ENCODE measurements at regions not wholly inside any gene's neighbourhood (a gene's known extent, or its start where the extent isn't known, plus 50 kb on each side); places are given as distances from the start of the nearest gene placed in this dataset.
A peak's percentile ranks its signal among the peaks of the same experiment; 100 is the strongest.

DNA sequence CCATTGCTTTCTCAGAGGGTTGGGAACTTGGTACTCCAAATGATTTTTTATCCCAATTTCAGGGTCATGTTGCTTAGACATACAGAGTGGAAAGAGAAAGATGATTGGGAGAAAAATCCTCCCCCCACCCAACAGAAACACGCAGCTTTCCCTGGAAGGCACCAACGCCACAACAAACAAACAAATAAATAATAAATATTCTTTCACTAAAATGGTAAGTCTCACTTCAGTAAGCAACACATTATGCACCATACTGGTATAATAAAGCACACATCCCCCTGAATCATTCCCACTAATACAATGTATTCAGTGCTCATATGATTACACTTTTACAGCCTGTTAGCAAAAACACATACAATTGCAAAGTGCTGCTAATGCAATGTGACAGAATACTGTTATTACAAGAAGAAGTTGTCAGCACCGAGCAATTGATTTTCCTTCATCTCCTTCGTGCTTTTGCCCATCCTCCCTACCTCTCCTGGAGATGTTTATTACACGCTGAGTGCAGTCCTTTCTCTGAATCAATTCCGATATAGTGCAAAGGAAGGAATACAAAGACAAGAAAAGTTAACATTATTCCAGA, 359.9 kb downstream of the TXNL1 start:
- DNase-seq (ENCODE audit: low read depth) = no peak

DNA sequence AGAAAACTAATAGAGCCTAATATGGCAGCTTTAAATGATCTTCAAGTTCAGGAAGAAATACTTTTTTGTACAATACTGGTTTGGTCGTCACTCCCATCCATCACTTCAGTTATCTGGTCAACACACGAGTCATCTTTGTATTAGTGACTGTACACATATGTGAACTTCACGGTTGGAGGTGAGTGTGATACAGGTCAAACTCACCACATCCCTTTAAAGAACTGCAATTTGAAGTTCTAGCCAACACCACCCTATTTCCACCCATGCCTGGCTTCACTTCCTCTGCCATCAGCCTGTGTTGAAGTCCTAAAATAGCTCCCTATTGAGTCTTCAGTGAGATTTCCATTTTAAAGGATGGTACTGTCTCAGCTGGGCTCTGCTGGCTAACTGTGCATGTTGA, 361.9 kb downstream of the TXNL1 start:
- no peak for DNase-seq (ENCODE audit: low read depth)

DNA sequence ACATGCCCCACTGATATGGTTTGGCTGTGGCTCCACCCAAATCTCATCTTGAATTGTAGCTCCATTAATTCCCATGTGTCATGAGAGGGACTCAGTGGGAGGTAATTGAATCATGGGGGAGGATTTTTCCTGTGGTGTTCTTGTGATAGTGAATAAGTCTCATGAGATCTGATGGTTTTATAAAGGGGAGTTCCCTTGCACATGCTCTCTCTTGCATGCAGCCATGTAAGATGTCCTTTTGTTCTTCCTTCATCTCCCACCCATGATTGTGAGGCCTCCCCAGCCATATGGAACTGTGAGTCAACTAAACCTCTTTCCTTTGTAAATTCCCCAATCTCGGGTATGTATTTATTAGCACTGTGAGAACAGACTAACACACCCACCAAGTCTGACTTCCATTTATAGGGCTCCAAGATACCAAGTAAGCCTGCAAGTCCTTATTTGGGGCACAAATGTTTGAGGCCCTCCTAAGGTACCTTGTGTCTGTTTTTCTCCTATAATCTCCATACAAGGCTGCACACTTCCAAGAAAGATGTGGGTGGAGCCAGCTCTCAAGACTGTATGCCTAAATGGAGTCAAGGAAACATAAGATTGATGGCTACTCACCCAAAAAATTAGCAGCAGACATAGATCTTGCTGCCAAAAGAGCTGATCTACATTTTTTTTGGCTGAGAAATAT, 364.7 kb downstream of the TXNL1 start:
- DNase-seq (ENCODE audit: low read depth) = no peak

DNA sequence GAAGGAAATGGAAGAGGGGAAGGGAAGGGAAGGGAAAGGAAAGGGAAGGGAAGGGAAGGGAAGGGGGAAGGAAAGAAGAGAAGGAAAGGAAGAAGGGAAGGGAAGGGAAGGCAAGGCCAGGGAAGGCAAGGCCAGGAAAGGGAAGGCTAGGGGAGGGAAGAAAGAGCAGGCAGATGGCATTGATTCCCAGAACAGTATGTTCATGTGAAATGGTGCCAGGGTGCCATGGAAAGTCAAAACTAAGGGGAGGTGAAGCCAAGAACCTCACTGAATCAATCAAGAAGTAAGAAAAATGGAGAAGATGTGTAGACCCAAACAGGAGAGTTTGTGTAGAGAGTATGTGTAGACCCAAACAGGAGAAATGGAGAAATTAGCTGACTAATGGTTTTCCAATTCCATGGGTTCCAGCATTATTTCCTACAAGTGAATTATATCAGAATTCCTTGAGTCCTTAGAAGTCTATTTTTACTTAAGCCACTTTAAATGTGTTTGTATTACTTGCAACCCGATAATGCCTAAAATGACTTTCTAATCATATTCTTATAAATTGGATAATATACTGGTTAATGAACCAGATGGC, 367.6 kb downstream of the TXNL1 start:
- DNase-seq (ENCODE audit: low read depth) = no peak

DNA sequence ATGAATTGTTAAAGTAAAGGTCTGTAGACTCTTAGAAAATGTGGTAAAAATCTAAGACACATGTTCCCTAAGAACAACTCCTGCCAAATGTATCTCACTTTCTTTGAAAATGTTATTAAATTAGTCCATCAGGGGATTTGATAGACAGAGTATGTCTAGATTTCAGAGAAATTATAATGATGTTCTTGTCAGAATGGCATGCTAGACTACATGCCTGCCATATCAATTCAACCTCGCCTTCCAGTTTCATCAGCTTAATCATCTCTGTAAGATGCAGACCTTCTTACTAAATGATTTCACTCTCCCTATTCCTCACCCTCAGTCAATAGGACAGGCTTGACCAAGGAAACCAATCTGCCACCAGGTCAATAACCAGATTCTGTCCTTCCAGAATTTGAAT, 368.4 kb downstream of the TXNL1 start:
- DNase-seq (ENCODE audit: low read depth) = peak; percentile 2

DNA sequence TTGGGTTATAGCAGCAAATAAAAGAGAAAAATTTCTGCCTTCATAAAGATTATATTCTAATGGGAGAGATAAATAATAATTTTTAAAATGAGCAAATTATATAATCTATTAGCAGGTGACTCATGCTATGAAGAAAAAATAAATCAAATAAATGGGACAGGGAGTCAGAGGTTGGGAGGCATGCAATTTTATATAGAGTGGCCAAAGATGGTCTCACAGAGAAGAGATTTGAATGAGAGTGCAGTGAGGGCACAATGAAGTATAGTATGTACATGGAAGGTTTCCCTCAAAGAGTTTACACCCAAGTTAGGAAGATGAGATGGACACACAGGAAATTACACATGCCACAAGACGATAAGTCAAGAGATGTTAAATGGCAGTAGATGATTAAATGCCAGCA, 369.4 kb downstream of the TXNL1 start:
- no peak for DNase-seq (ENCODE audit: low read depth)

DNA sequence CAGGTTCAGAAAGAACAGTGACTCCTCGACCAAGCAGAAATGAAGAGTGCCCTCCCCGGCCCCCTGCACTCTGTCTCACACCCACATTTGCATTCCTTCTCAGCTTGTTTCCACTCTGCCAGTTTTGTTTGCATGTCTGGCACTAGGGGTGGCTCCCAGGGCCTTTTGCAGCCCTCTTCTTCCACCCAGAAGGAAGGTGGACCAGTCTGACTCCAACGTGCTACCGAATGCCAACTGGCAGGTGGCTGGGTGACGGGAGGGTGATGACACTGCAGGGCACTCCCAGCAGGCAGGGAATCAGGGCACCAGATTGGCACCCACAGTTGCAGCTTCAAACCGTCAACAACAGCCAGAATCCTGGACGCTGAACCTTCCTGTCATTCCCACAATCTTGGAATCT, 371.1 kb downstream of the TXNL1 start:
- no peak for DNase-seq (ENCODE audit: low read depth)

DNA sequence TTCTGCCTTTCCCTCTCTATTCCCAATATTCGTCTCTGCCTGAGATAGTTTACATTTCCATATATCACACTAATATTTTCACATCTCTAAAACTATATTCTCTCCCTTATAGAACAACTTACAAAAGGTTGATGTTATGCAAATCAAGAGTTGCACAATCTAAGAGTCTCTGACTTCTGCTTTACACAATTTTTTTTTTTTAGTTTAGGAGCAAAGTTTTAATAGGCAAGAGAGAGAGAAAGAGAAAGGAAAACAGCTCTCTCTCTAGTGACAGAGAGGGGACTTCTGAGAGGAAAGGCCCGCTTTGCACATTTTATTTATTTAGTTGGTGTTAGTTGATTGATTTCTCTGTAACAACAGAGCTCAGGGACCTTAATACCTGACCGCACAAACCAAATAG, 380.2 kb downstream of the TXNL1 start:
- peak; percentile 5 for DNase-seq (ENCODE audit: low read depth)

DNA sequence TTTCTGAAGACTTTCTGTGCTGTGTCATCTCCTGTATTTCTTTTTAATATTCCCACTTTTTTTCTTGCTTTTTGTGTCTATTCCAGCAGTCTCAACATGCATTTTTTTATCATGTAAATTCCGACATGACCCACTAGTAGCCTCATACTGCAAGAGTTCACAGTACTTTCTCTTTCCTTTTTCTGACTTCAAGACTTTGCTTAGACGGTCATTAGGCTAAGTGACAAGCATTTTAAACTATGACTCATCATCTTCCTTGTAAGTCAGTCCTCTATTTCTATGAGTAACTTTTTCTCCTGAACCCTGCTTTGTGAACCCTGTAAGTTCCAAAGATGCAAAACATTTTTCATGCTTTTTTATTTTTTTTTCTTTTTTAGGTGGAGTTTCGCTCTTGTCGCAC, 381.2 kb downstream of the TXNL1 start:
- peak; percentile 77 for DNase-seq (ENCODE audit: low read depth)

DNA sequence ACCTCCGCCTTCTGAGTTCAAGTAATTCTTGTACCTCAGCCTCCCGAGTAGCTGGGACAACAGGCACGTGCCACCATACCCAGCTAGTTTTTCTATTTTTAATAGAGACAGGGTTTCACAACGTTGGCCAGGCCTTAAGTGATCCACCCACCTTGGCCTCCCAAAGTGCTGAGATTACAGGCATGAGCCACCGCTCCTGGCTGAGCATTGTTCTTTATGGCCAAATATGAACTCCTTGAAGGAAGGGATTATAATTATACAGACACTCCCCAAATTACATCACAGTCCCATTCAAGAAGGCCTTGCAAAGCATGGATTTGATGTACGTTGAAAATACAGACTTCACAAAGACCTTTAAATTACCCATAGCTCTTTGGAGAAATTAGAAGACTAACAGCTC, 381.7 kb downstream of the TXNL1 start:
- no peak for DNase-seq (ENCODE audit: low read depth)

DNA sequence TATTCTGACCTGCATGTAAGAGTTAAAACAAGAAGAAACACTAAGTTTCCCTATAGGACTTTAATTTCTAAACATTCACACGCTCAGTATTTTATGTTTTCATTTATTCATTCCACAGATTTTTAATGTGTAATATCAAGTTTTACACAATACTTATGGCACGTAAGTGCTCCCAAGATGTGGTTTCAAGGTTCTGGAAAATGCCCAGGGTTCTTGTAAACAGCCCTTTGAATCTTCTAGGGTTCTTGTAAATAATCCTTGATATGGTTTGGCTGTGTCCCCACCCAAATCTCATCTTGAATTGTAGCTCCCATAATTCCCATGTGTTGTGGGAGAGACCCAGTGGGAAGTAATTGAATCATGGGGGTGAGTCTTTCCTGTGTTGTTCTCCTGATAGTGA, 383.0 kb downstream of the TXNL1 start:
- DNase-seq (ENCODE audit: low read depth) = no peak

DNA sequence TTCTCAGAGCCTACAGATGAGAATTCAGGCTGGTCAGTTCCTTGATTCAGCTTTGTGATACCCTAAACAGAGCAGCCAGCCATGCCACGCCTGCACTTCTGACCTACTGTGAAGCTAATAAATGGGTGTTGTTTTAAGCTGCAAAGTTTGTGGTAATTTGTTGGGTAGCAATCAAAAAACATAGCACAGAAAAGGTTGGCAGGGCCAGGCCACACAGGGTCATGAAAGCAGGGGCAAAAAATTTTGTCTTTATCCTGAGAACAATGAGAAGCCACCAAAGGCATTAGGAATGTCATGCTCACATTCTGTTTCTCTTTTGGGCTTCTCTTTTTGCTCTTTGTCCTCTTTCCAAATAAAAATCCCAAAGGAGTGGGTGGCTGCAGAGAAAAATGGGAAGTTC, 385.9 kb downstream of the TXNL1 start:
- no peak for DNase-seq (ENCODE audit: low read depth)

DNA sequence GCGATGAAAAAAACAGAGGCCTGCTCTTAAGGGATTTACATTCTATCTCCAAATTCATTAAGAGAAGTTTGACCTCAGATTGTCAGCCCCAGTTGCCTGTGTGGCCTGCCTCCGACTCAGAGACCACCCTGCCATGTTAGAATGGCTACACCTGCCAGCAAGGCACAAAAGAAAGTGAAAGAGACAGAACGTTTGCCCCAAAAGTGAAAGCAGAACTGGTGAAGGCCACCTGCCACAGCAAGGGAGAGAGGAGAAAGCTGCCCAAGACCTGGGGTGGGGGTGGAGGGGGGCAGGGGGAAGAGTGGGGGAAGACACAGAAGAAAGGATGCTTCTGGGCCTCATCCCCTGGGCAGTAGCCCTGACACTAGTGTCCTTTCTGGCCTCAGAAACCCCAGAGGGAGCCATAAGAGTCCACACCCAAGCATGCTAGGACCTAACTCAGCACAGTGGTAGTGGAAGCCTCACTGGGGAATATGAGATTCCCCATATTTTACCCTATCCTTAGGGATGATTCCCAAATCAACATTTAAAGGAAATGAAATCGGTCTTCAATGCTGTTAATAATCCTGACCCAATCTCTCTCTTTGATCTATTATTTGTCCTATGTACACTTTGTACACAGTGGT, 389.7 kb downstream of the TXNL1 start:
- DNase-seq (ENCODE audit: low read depth) = no peak

DNA sequence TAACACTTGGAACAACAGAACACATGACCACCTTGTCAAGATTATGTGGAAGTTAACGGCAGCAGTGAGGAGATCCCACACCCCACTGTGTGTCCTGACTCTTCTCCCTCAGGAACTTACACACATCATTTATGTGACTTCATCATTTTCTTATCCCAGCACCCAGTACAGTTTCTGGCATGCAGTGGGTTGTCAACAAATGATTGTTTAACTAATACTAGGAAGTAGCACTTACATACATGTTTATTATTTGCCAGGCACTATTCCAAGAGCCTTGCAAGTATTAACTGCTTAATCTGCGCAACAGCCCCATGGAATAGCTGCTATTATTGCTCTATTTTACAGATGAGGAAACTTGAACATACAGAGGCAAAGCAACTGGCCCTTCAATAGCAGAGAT, 391.5 kb downstream of the TXNL1 start:
- DNase-seq (ENCODE audit: low read depth) = no peak

DNA sequence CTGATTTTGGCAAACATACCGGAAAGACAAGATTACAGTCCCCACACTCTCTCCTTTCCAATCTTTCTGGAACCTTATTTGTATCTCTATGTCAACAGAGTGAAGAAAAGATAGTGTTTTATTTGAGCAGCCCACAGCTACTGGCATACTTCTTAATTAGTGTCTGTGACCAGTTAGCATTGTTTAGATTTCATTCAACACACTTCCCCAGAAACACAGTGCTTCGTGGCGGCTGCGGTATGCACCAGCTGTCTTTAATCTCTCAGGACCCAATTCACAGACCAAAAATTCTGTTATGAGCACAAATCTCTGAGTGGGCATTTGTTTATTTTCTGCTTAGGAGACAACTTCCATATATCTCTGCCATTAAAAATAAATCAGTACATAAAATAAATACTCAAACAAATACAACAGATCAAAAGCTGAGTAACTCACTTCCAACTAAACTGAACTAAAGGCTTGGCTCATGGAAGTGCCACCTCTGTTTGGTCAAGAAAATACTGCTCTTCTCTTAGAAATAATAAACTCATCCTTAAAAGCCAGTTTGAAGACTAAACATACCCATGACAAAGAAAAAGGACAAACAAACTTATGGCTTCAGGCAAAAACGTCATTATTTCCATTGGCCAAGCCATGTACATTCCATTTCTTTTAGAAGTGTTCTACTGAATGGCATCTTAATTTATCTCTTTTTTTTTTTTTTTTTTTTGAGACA, 392.4 kb downstream of the TXNL1 start:
- peak; percentile 12 for DNase-seq (ENCODE audit: low read depth)

DNA sequence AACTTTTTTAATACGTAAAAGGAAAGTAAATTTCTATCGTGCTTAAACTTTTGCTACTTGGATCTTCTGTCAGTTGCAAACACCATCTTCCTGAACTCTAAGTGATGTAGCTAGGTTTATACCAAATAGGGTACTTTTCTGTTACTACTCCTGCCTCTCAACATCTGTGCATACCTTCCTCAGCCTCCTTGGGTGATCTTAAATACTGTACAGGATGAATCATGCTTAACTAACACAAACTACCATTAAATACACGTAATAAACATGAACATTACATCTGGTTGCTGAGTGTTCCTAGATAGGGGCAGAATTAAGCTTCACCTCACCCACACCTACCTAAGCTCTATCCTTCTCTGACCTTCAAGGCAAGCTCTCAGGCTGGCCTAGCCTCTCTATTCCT, 398.0 kb downstream of the TXNL1 start:
- peak; percentile 15 for DNase-seq (ENCODE audit: low read depth)

DNA sequence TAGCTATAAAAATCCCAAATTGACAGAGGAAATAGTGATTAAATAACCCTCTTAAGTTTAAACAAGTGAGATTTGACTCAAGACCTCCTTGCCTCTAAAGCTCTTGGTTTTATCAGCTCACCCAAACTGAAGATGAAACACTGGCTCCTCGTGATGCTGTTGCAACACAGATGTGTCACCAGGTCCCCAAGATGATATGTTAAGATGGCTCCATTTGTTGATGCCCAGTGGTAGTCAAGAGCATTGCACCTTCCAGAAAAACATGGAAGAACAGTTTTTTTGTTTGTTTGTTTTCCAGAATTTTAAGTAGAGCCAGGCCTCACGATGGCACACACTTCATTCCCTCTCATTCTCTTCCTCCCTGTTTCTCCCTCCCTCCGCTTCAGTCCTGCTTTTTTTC, 399.8 kb downstream of the TXNL1 start:
- peak; percentile 8 for DNase-seq (ENCODE audit: low read depth)

DNA sequence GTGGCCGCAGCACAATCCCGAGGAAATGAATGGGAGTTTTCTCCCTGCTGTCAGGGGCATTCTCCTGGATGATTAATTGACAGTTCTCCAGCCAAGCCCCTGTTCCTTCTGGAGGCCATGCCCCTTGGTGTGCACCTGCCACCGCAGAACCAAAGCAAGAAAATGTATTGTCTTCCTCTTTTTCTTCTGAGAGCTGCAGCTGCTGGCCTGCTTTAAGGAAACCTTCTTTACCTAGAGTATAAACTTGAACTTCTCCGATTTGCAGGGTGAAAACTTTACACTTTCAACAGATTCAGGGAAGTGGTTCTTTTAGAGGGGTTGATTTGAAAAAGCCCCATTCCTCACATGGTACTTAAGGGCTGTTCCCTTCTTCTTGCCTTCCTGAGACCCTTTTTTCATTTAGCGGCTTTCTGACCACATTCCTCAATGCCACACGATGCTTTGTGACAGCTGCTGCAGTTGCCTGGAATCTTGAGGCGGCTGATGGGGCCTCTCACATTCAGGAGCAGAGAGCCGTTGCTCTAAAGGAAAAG, 402.8 kb downstream of the TXNL1 start:
- no peak for DNase-seq (ENCODE audit: low read depth)

DNA sequence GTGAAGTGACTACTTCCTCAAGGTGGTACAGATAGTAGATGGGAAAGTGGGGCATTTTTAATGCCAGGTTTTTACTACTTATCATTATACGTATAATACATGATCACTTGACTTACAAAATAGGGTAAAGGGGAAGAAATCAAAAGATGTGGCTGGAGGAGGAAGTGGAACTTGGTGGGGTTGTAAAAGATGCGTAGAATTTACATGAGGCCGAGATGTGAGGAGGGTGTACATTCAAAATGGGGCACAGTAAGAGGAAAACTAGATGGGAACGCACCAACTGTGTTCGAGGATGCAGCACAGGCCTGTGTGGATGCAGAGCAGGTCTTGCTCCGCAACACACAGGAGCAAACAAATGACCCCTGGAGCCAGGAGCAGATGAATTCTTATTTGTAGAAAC, 403.3 kb downstream of the TXNL1 start:
- no peak for DNase-seq (ENCODE audit: low read depth)

DNA sequence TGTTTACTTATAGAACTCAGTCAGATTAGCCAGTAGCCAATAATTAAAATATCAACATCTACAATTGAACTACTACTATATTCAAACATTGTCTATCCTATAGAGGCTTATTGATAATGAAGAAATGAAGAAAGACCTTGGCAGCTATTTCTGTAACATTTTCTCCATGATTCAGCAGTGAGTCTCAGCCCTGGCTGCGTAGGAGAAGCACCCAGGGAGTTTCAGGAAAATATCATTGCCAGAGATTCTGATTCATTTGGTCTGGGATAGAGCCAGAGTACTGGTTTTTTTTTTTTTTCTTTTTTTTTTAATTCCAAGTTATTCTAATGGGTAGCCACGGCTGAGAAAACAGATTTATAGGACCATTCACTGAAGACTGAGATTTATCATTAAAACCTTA, 404.8 kb downstream of the TXNL1 start:
- DNase-seq (ENCODE audit: low read depth) = peak; percentile 76

DNA sequence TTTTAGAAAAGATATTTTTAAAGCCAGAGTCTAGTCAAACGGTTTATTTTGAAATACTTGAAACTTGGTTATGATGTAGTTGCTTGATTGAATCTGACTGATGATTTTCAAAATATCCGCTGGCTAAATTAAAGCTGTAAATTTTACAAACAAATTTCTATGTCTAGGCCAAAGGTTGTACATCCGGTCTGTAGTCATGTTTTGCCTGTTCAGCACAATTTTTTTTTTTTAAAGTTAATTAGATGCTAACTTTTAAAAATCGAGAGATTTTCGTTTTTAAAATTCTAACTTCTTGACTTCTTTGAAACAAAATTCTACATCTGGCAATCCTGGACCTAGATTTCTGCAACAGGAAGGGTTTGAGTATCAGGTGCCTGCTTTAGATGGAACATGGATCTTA, 412.4 kb downstream of the TXNL1 start:
- no peak for DNase-seq (ENCODE audit: low read depth)

Data from iris pigment epithelial cell (primary cell).